Gastrocnemius medialis (tissue), 4 donors: ENCODE measurements at regions not wholly inside any gene's neighbourhood (a gene's known extent, or its start where the extent isn't known, plus 50 kb on each side); places are given as distances from the start of the nearest gene placed in this dataset.

Source experiments
- POLR2A ChIP-seq, 2 donors: fragments of 450-650 bp; IDR thresholded peaks; one replicate each; pipeline ENCODE4 v1.6.1; 2017; ENCODE audit warnings: antibody characterized with exemption in 2 of 2, mild to moderate bottlenecking in 2 of 2, moderate library complexity in 2 of 2
- TF ChIP-seq, protein P1 (sequence below), 5 experiments: fragments of 450-650 bp in 3 of 5; fragments of 200-600 bp in 2 of 5; sonication (generic) in 2 of 5; IDR thresholded peaks in 4 of 5; conservative IDR thresholded peaks in 1 of 5; 1 replicate in 4 of 5; 2 replicates in 1 of 5; pipeline ENCODE4 v1.5.1; 2016 to 2019; ENCODE audit warnings: antibody characterized with exemption in 5 of 5, mild to moderate bottlenecking in 3 of 5, moderate library complexity in 3 of 5

DNA sequence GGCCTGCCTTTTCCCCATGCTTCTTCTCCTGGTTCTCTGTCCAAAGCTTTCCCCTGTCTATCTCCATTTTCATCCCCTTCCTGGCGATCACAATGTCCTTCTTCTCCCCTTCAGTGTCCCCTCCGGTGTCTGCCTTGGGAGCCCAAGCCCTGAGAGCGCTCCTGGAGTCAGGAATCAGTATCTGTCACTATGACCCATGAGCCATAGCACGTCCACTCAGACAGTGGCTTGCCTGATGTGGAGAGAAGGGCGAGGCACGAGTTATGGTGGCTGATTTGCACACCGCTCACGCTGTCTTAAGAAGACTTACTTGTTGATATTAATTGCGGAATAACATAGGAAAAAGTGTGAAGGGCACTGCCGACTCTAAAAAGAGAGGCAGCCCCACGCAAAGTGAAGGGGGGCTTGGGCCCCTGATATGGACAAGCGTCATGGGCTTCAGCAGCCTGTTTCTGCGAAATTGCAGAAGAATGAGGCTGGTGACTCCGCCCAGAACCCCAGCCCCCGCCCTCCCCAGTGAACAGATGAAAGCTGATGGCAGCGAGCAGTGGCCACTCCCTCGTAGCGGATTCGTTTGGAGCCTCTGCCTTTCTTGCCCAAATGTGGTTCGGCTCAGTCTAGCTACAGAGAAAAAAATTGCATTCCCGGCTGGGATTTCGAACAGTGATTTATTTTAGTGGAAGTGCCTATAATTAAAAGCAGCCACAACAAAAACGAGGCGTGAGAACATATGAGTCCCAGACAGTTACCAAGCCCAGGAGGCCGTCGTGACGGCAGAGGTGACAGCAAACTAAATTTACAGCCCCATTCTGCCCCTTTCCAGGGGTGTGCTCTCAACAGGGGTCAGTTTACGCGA, 149.8 kb downstream of the ICE1 start:
- TF ChIP-seq, protein P1, sequence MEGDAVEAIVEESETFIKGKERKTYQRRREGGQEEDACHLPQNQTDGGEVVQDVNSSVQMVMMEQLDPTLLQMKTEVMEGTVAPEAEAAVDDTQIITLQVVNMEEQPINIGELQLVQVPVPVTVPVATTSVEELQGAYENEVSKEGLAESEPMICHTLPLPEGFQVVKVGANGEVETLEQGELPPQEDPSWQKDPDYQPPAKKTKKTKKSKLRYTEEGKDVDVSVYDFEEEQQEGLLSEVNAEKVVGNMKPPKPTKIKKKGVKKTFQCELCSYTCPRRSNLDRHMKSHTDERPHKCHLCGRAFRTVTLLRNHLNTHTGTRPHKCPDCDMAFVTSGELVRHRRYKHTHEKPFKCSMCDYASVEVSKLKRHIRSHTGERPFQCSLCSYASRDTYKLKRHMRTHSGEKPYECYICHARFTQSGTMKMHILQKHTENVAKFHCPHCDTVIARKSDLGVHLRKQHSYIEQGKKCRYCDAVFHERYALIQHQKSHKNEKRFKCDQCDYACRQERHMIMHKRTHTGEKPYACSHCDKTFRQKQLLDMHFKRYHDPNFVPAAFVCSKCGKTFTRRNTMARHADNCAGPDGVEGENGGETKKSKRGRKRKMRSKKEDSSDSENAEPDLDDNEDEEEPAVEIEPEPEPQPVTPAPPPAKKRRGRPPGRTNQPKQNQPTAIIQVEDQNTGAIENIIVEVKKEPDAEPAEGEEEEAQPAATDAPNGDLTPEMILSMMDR (IDR thresholded peaks at IDR 0.05 in 4 of 5, conservative IDR thresholded peaks at IDR 0.05 in 1 of 5) = no peak
- no peak for TF ChIP-seq POLR2A (IDR thresholded peaks at IDR 0.05)
